ENCODE measurements at regions not wholly inside any gene's neighbourhood (a gene's known extent, or its start where the extent isn't known, plus 50 kb on each side); places are given as distances from the start of the nearest gene placed in this dataset.

- H3K4me2 ChIP-seq (ENCODE audit: low read depth, low read length): no peak overlapping the region
- H3K4me1 ChIP-seq (ENCODE audit: low read length): no peaks in the 10 kb centered on the region
- no peaks in the 10 kb centered on the region for H3K79me2 ChIP-seq (ENCODE audit: low read length)
- no peak overlapping the region for H3K9ac ChIP-seq (ENCODE audit: low read length)
- no peaks in the 10 kb centered on the region for H4K20me1 ChIP-seq (ENCODE audit: insufficient read depth, low read length)
- H3K27me3 ChIP-seq (replicated peaks; ENCODE audit: insufficient read depth, low read length): no peaks in the 10 kb centered on the region
- H3K9me2 ChIP-seq (replicated peaks; ENCODE audit: insufficient read depth, low read length): no peaks in the 10 kb centered on the region
- H3K9me3 ChIP-seq (replicated peaks; ENCODE audit: insufficient read depth, low read length): no peaks in the 10 kb centered on the region
- DNase-seq: no peak
- no peak overlapping the region for H3K4me3 ChIP-seq (ENCODE audit: low read length)
- H3K27ac ChIP-seq (ENCODE audit: low read length): no peak overlapping the region
- H3F3A ChIP-seq (ENCODE audit: insufficient read depth, low read length): no peaks in the 10 kb centered on the region
- no peak for TF ChIP-seq EZH2 (optimal IDR thresholded peaks at IDR 0.05; ENCODE audit: low read depth, low read length)
- no peak for TF ChIP-seq CTCF (IDR thresholded peaks at IDR 0.05; ENCODE audit: low read length)
- no peak for TF ChIP-seq EZH2phosphoT487 (IDR thresholded peaks at IDR 0.05; ENCODE audit: low read length)
- no peak overlapping the region for H2AFZ ChIP-seq (ENCODE audit: low read length)
- H3K36me3 ChIP-seq (replicated peaks; ENCODE audit: insufficient read depth, low read length): no peaks in the 10 kb centered on the region
Measured at GRCh38 chr10:65566906-65567305, 1358.9 kb upstream of the LRRTM3 start.

GRCh38 chr10:65570143-65571010 is 1355.5 kb upstream of the LRRTM3 start:
- H3K9me2 ChIP-seq (replicated peaks; ENCODE audit: insufficient read depth, low read length): no peaks in the 10 kb centered on the region
- H3F3A ChIP-seq (ENCODE audit: insufficient read depth, low read length): no peaks in the 10 kb centered on the region
- H4K20me1 ChIP-seq (ENCODE audit: insufficient read depth, low read length): no peaks in the 10 kb centered on the region
- H3K4me2 ChIP-seq (ENCODE audit: low read depth, low read length): no peak overlapping the region
- H3K27me3 ChIP-seq (replicated peaks; ENCODE audit: insufficient read depth, low read length): no peaks in the 10 kb centered on the region
- no peaks in the 10 kb centered on the region for H3K4me1 ChIP-seq (ENCODE audit: low read length)
- no peak for DNase-seq
- TF ChIP-seq CTCF (IDR thresholded peaks at IDR 0.05; ENCODE audit: low read length) (no peak), EZH2 (optimal IDR thresholded peaks at IDR 0.05; ENCODE audit: low read depth, low read length) (no peak), EZH2phosphoT487 (IDR thresholded peaks at IDR 0.05; ENCODE audit: low read length) (no peak)
- no peak overlapping the region for H3K9ac ChIP-seq (ENCODE audit: low read length)
- no peaks in the 10 kb centered on the region for H3K9me3 ChIP-seq (replicated peaks; ENCODE audit: insufficient read depth, low read length)
- H2AFZ ChIP-seq (ENCODE audit: low read length): no peak overlapping the region
- no peaks in the 10 kb centered on the region for H3K79me2 ChIP-seq (ENCODE audit: low read length)
- no peaks in the 10 kb centered on the region for H3K36me3 ChIP-seq (replicated peaks; ENCODE audit: insufficient read depth, low read length)
- H3K27ac ChIP-seq (ENCODE audit: low read length): no peak overlapping the region
- H3K4me3 ChIP-seq (ENCODE audit: low read length): no peak overlapping the region

- no peaks in the 10 kb centered on the region for H3K36me3 ChIP-seq (replicated peaks; ENCODE audit: insufficient read depth, low read length)
- H3K27ac ChIP-seq (ENCODE audit: low read length): no peak overlapping the region
- no peak for TF ChIP-seq EZH2 (optimal IDR thresholded peaks at IDR 0.05; ENCODE audit: low read depth, low read length)
- no peak for TF ChIP-seq EZH2phosphoT487 (IDR thresholded peaks at IDR 0.05; ENCODE audit: low read length)
- TF ChIP-seq CTCF (IDR thresholded peaks at IDR 0.05; ENCODE audit: low read length): no peak
- H2AFZ ChIP-seq (ENCODE audit: low read length): no peak overlapping the region
- DNase-seq: no peak
- no peaks in the 10 kb centered on the region for H4K20me1 ChIP-seq (ENCODE audit: insufficient read depth, low read length)
- H3K9me2 ChIP-seq (replicated peaks; ENCODE audit: insufficient read depth, low read length): no peaks in the 10 kb centered on the region
- no peak overlapping the region for H3K4me2 ChIP-seq (ENCODE audit: low read depth, low read length)
- H3F3A ChIP-seq (ENCODE audit: insufficient read depth, low read length): no peaks in the 10 kb centered on the region
- H3K4me1 ChIP-seq (ENCODE audit: low read length): no peaks in the 10 kb centered on the region
- H3K79me2 ChIP-seq (ENCODE audit: low read length): no peaks in the 10 kb centered on the region
- H3K9me3 ChIP-seq (replicated peaks; ENCODE audit: insufficient read depth, low read length): no peaks in the 10 kb centered on the region
- no peaks in the 10 kb centered on the region for H3K27me3 ChIP-seq (replicated peaks; ENCODE audit: insufficient read depth, low read length)
- H3K9ac ChIP-seq (ENCODE audit: low read length): no peak overlapping the region
- H3K4me3 ChIP-seq (ENCODE audit: low read length): no peak overlapping the region
Measured at GRCh38 chr10:65571011-65571570, 1354.7 kb upstream of the LRRTM3 start.

Measured in MM.1S (cell line).